HEK293T (cell line): ENCODE measurements at regions not wholly inside any gene's neighbourhood (a gene's known extent, or its start where the extent isn't known, plus 50 kb on each side); places are given as distances from the start of the nearest gene placed in this dataset.

ENCODE experiments used
- BHLHE40 ChIP-seq: fragments of 450-650 bp; IDR thresholded peaks from 2 replicates; pipeline ENCODE4 v1.6.1; 2016; ENCODE audit warnings: mild to moderate bottlenecking, moderate library complexity, borderline replicate concordance
- ELF4 ChIP-seq: fragments of 450-650 bp; IDR thresholded peaks from 2 replicates; pipeline ENCODE4 v1.6.1; 2017; ENCODE audit warnings: antibody characterized with exemption
- FOXA1 ChIP-seq: fragments of 450-650 bp; IDR thresholded peaks from 2 replicates; pipeline ENCODE4 v1.6.1; 2016; ENCODE audit warnings: mild to moderate bottlenecking
- HDGF ChIP-seq: fragments of 450-650 bp; IDR thresholded peaks from 2 replicates; pipeline ENCODE4 v1.6.1; 2017; ENCODE audit warnings: antibody characterized with exemption, borderline replicate concordance
- NFRKB ChIP-seq: fragments of 450-650 bp; IDR thresholded peaks from 2 replicates; pipeline ENCODE4 v1.6.1; 2016; ENCODE audit warnings: mild to moderate bottlenecking, moderate library complexity
- TARDBP ChIP-seq: fragments of 450-650 bp; IDR thresholded peaks from 2 replicates; pipeline ENCODE4 v1.6.1; 2016

DNA sequence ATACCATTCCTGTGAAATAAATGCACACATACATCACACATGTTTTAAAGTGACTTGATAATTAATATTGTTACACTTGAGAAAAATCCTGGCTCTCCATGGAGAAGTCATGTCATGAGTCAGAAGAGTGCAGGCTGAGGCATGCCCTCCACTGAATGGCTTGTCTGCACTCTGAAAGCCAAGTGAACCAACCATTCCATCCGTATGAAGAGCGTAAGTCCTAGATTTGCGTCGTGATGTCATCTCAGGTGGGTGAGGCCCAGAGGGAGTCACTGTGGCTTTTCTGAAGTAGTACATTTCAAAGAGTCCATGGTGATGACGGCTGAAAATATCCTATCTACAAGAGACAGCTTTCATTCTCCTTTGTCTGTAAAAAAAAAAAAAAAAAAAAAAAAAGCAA is 83.5 kb upstream of the IRX5 start:
- TF ChIP-seq NFRKB (no peak), FOXA1 (no peak), ELF4 (no peak), HDGF (no peak), BHLHE40 (no peak), TARDBP (no peak)
